GM12878 (cell line): ENCODE measurements at regions not wholly inside any gene's neighbourhood (a gene's known extent, or its start where the extent isn't known, plus 50 kb on each side); places are given as distances from the start of the nearest gene placed in this dataset.

Experiments used
- ATAC-seq: fragments of 200-7000 bp; cut with Tn5 transposase; 3 replicates; pipeline ENCODE4 v1.9.1; 2020; ENCODE audit warnings: mild to moderate bottlenecking, moderate library complexity
- BruUV-seq: library from RNA; stranded (reverse); fragments of 400-500 nt; replicated peaks from 2 replicates; lab custom pipeline; 2021; lab: Mats Ljungman, UMichigan
- CTCF ChIA-PET: fragments of 300-600 bp; sonication (Branson Sonifier 250); formaldehyde crosslinking; extraction: SDS; loops from one replicate; lab custom pipeline; 2021; ENCODE audit warnings: inconsistent platforms; lab: Yijun Ruan, JAX
- POLR2A ChIA-PET: fragments of 350-600 bp; formaldehyde crosslinking; extraction: SDS; loops from one replicate; lab custom pipeline; 2021; ENCODE audit warnings: inconsistent platforms; lab: Charles Lee
- RAD21 ChIA-PET: fragments of 300-600 bp; sonication (Branson Sonifier 250); formaldehyde crosslinking; loops from one replicate; lab custom pipeline; 2023; ENCODE audit warnings: antibody characterized with exemption; ENCODE audit not compliant: unreplicated experiment; lab: Charles Lee
- SMC1A ChIA-PET: fragments of 300-600 bp; sonication (Branson Sonifier 250); formaldehyde crosslinking; loops from one replicate; lab custom pipeline; 2023; ENCODE audit not compliant: unreplicated experiment, uncharacterized antibody; lab: Charles Lee
- DNase-seq: peaks from one replicate; pipeline ENCODE4 v3.0.0-alpha.2; 2011; ENCODE audit warnings: low read depth, low spot score
- FAIRE-seq: peaks from 3 replicates; lab custom pipeline; 2011; peaks lifted over from hg19 to GRCh38; lab: Jason Lieb, UNC
- H2AFZ ChIP-seq: 2 replicates; pipeline ENCODE4 v1.6.0; 2011; ENCODE audit warnings: low read depth, low read length, control low read depth; ENCODE audit not compliant: control insufficient read depth
- H3K27ac ChIP-seq: 2 replicates; pipeline ENCODE4 v1.5.1; 2011; ENCODE audit warnings: control low read depth; ENCODE audit not compliant: control insufficient read depth, insufficient read depth
- H3K27me3 ChIP-seq, 2 experiments: replicated peaks in 1 of 2; 2 replicates each; pipeline versions ENCODE4 v1.6.0 to v1.6.1; 2011; ENCODE audit warnings: low read length in 1 of 2; ENCODE audit not compliant: control insufficient read depth in 2 of 2, insufficient read depth in 2 of 2
- H3K36me3 ChIP-seq, 2 experiments: 2 replicates each; pipeline ENCODE4 v1.5.1; 2011; ENCODE audit warnings: low read length in 1 of 2; ENCODE audit not compliant: control insufficient read depth in 2 of 2, insufficient read depth in 2 of 2
- H3K4me1 ChIP-seq: 2 replicates; pipeline ENCODE4 v1.6.1; 2011; ENCODE audit warnings: mild to moderate bottlenecking, low read length, moderate library complexity, mixed read lengths; ENCODE audit not compliant: control insufficient read depth, insufficient read depth
- H3K4me2 ChIP-seq: 2 replicates; pipeline ENCODE4 v1.6.0; 2011; ENCODE audit warnings: control low read depth; ENCODE audit not compliant: control insufficient read depth, insufficient read depth
- H3K4me3 ChIP-seq: fragments of 200-600 bp; sonication (generic); 2 replicates; pipeline ENCODE4 v1.5.1; 2016
- H3K79me2 ChIP-seq: 2 replicates; pipeline ENCODE4 v1.6.0; 2011; ENCODE audit warnings: low read length; ENCODE audit not compliant: control insufficient read depth, insufficient read depth
- H3K9ac ChIP-seq: 2 replicates; pipeline ENCODE4 v1.8.0; 2011; ENCODE audit warnings: low read length, control low read depth, mixed read lengths; ENCODE audit not compliant: control insufficient read depth, insufficient read depth
- H3K9me3 ChIP-seq: replicated peaks from 3 replicates; pipeline ENCODE4 v1.5.1; 2011; ENCODE audit warnings: mild to moderate bottlenecking, low read length; ENCODE audit not compliant: control insufficient read depth, insufficient read depth
- H4K20me1 ChIP-seq: 2 replicates; pipeline ENCODE4 v1.6.0; 2011; ENCODE audit not compliant: control insufficient read depth, insufficient read depth
- BCLAF1 ChIP-seq: fragments of 450-650 bp; IDR thresholded peaks from 2 replicates; pipeline ENCODE4 v1.6.1; 2017; ENCODE audit warnings: antibody characterized with exemption, mild to moderate bottlenecking, moderate library complexity
- CHD4 ChIP-seq: fragments of 200-600 bp; sonication (generic); IDR thresholded peaks from 2 replicates; pipeline ENCODE4 v1.6.1; 2016; ENCODE audit warnings: mild to moderate bottlenecking
- GATAD2B ChIP-seq: fragments of 450-650 bp; conservative IDR thresholded peaks from 2 replicates; pipeline ENCODE4 v1.6.1; 2017; ENCODE audit warnings: low read depth, mild to moderate bottlenecking, moderate library complexity
- HDGF ChIP-seq: fragments of 450-650 bp; IDR thresholded peaks from 2 replicates; pipeline ENCODE4 v1.6.1; 2016; ENCODE audit warnings: antibody characterized with exemption
- IRF3 ChIP-seq: fragments of 450-650 bp; IDR thresholded peaks from 2 replicates; pipeline ENCODE4 v1.6.1; 2014; ENCODE audit warnings: mild to moderate bottlenecking
- KDM1A ChIP-seq: fragments of 200-600 bp; sonication (generic); IDR thresholded peaks from 2 replicates; pipeline ENCODE4 v1.6.1; 2016; ENCODE audit warnings: borderline replicate concordance
- MTA2 ChIP-seq: fragments of 450-650 bp; IDR thresholded peaks from 2 replicates; pipeline ENCODE4 v1.6.1; 2016; ENCODE audit warnings: low read depth, mild to moderate bottlenecking, moderate library complexity
- NFXL1 ChIP-seq: fragments of 450-650 bp; IDR thresholded peaks from 2 replicates; pipeline ENCODE4 v1.6.1; 2017; ENCODE audit warnings: antibody characterized with exemption, mild to moderate bottlenecking, borderline replicate concordance
- NR2F1 ChIP-seq: fragments of 450-650 bp; conservative IDR thresholded peaks from 2 replicates; pipeline ENCODE4 v1.6.1; 2017; ENCODE audit warnings: mild to moderate bottlenecking
- ZBED1 ChIP-seq: IDR thresholded peaks from 2 replicates; pipeline ENCODE4 v1.6.1; 2016; ENCODE audit warnings: borderline replicate concordance
- ZBTB33 ChIP-seq: fragments of 450-650 bp; IDR thresholded peaks from 2 replicates; pipeline ENCODE4 v1.6.1; 2017; ENCODE audit warnings: mild to moderate bottlenecking
- ZBTB4 ChIP-seq: fragments of 450-650 bp; formaldehyde crosslinking; IDR thresholded peaks from 2 replicates; pipeline ENCODE4 v1.4.0; 2022; ENCODE audit warnings: mild to moderate bottlenecking, moderate library complexity
- WGBS: methylation state at CpG from one replicate; pipeline ENCODE4 v1.1.6; 2016; ENCODE audit warnings: low lambda C conversion rate; ENCODE audit not compliant: insufficient replicate concordance, insufficient coverage; ENCODE audit errors: missing lambda C conversion rate; 5-methylcytosine and 5-hydroxymethylcytosine counted together
- in situ Hi-C: fragments of 300-500 bp; cut with MboI; formaldehyde crosslinking; loops from 9 replicates; pipeline ENCODE4 v1.14.3; 2018; ENCODE audit warnings: mixed read lengths
- intact Hi-C: fragments of 100-400 bp; cut with micrococcal nuclease; formaldehyde crosslinking; loops from one replicate; pipeline ENCODE4 v1.14.2; 2022; ENCODE audit not compliant: unreplicated experiment

GRCh38 chr12:19709889-19710288 is 270.6 kb downstream of the AEBP2 start (continued):
- no peak for TF ChIP-seq BCLAF1

GRCh38 chr12:19710811-19711793 is 271.8 kb downstream of the AEBP2 start:
- intact Hi-C loops (no loop called here), in situ Hi-C loops (no loop called here)
- no peaks in the 10 kb centered on the region for H3K4me1 ChIP-seq
- BruUV-seq, result no TSS peak
- H3K79me2 ChIP-seq, result no peaks in the 10 kb centered on the region
- SMC1A ChIA-PET, result no interaction called here
- H3K4me3 ChIP-seq, result no peak overlapping the region
- ATAC-seq (no peak), FAIRE-seq (no peak), DNase-seq (no peak)
- no peaks in the 10 kb centered on the region for H3K9me3 ChIP-seq
- no peaks in the 10 kb centered on the region for H4K20me1 ChIP-seq
- POLR2A ChIA-PET, result no interaction called here
- H3K27me3 ChIP-seq, result no peaks in the 10 kb centered on the region
- WGBS, result 28% methylated on average over 7 of the region's 7 CpGs
- H3K9ac ChIP-seq, result no peak overlapping the region
- no peak overlapping the region for H3K4me2 ChIP-seq
- H3K36me3 ChIP-seq, result no peaks in the 10 kb centered on the region
- no peak overlapping the region for H2AFZ ChIP-seq
- CTCF ChIA-PET, result no interaction called here
- RAD21 ChIA-PET, result no interaction called here
- no peak overlapping the region for H3K27ac ChIP-seq
- TF ChIP-seq MTA2 (no peak), CHD4 (no peak), NFXL1 (no peak), GATAD2B (no peak), ZBTB33 (no peak), HDGF (no peak), NR2F1 (no peak), KDM1A (no peak), ZBED1 (no peak), IRF3 (no peak), ZBTB4 (CRISPR knock-in tag) (no peak)
